Right lobe of liver (tissue), 6 donors: ENCODE measurements at regions not wholly inside any gene's neighbourhood (a gene's known extent, or its start where the extent isn't known, plus 50 kb on each side); places are given as distances from the start of the nearest gene placed in this dataset.

ENCODE experiments used
- ATAC-seq, 4 donors: fragments of 200-7000 bp; cut with Tn5 transposase; one replicate each; pipeline ENCODE4 v1.9.1; 2020; ENCODE audit warnings: mild to moderate bottlenecking in 4 of 4, moderate library complexity in 4 of 4
- DNase-seq, 3 donors: peaks; one replicate each; pipeline ENCODE4 v3.0.0-alpha.2; 2020
- H3K27ac ChIP-seq, 3 donors: fragments of 200-600 bp; one replicate each; pipeline ENCODE4 v1.8.0; 2022
- H3K27me3 ChIP-seq, 2 donors: fragments of 200-600 bp; one replicate each; pipeline ENCODE4 v1.8.0; 2022
- H3K36me3 ChIP-seq, 4 donors: fragments of 200-600 bp; sonication (generic) in 1 of 4; one replicate each; pipeline versions ENCODE4 v1.5.1 to v1.8.0; 2017 to 2022; ENCODE audit warnings: control low read depth in 1 of 4
- H3K4me1 ChIP-seq, 4 donors: fragments of 200-600 bp; sonication (generic) in 1 of 4; one replicate each; pipeline versions ENCODE4 v1.5.1 to v1.8.0; 2017 to 2022; ENCODE audit warnings: control low read depth in 1 of 4
- H3K4me3 ChIP-seq, 3 donors: fragments of 200-600 bp; one replicate each; pipeline ENCODE4 v1.8.0; 2022
- H3K9me3 ChIP-seq, 4 donors: fragments of 200-600 bp; sonication (generic) in 1 of 4; one replicate each; pipeline versions ENCODE4 v1.5.1 to v1.8.0; 2017 to 2022; ENCODE audit warnings: control low read depth in 1 of 4
- CTCF ChIP-seq, 4 donors: fragments of 200-600 bp in 3 of 4; fragments of 450-650 bp in 1 of 4; IDR thresholded peaks; one replicate each; pipeline versions ENCODE4 v1.5.1 to v1.8.0; 2016 to 2022; ENCODE audit warnings: antibody characterized with exemption in 4 of 4, mild to moderate bottlenecking in 2 of 4
- POLR2A ChIP-seq: fragments of 450-650 bp; IDR thresholded peaks from one replicate; pipeline ENCODE4 v1.6.1; 2017; ENCODE audit warnings: antibody characterized with exemption, mild to moderate bottlenecking
- WGBS: methylation state at CpG from one replicate; pipeline ENCODE4 v1.1.6; 2018; ENCODE audit warnings: low coverage, low lambda C conversion rate; ENCODE audit not compliant: insufficient coverage; ENCODE audit errors: missing lambda C conversion rate; 5-methylcytosine and 5-hydroxymethylcytosine counted together
- intact Hi-C, 2 donors: fragments of 100-400 bp; cut with DNase I; formaldehyde crosslinking; loops; one replicate each; pipeline versions ENCODE4 v1.11.2 to v1.14.1; 2022
- donor health status: DM: no; HTN: yes; CAD: no.
- donor health status: DM: no; HTN: no; CAD: no.
- donor health status: DM: no; HTN: no; CAD: no.
- donor health status: DM: no; HTN: yes; CAD: no.
- donor health status: DM: no; HTN: yes; CAD: no.

GRCh38 chr13:80945328-80945727 is 604.4 kb upstream of the SPRY2 start:
- DNase-seq, result peak in 1 of 3 donors; percentile 20
- no peaks in the 10 kb centered on the region for H3K36me3 ChIP-seq
- ATAC-seq, result peak; percentile 41 to 73 (median 50)
- no peaks in the 10 kb centered on the region for H3K9me3 ChIP-seq
- TF ChIP-seq CTCF (IDR thresholded peaks at IDR 0.05) (no peak), POLR2A (no peak)
- H3K4me3 ChIP-seq, result no peak overlapping the region
- no peaks in the 10 kb centered on the region for H3K27me3 ChIP-seq
- intact Hi-C loops, result no loop called here
- H3K4me1 ChIP-seq, result no peaks in the 10 kb centered on the region
- H3K27ac ChIP-seq, result no peak overlapping the region
- 20% methylated on average over 3 of the region's 3 CpGs for WGBS

- H3K4me3 ChIP-seq, result no peak overlapping the region
- no peak for ATAC-seq
- no peaks in the 10 kb centered on the region for H3K36me3 ChIP-seq
- intact Hi-C loops, result no loop called here
- no peaks in the 10 kb centered on the region for H3K9me3 ChIP-seq
- H3K27me3 ChIP-seq, result no peaks in the 10 kb centered on the region
- no peak for DNase-seq
- 50% methylated on average over 2 of the region's 2 CpGs for WGBS
- H3K4me1 ChIP-seq, result no peaks in the 10 kb centered on the region
- TF ChIP-seq POLR2A, result no peak
- TF ChIP-seq CTCF (IDR thresholded peaks at IDR 0.05), result no peak
- no peak overlapping the region for H3K27ac ChIP-seq
Observed at GRCh38 chr13:80939581-80939980, 598.7 kb upstream of the SPRY2 start.

GRCh38 chr13:80931766-80932165 is 590.8 kb upstream of the SPRY2 start:
- TF ChIP-seq CTCF (IDR thresholded peaks at IDR 0.05), result no peak
- TF ChIP-seq POLR2A, result no peak
- no peak overlapping the region for H3K27ac ChIP-seq
- DNase-seq (no peak), ATAC-seq (peak in 2 of 4 donors; percentile 14 to 19)
- no peak overlapping the region for H3K4me3 ChIP-seq
- no peaks in the 10 kb centered on the region for H3K36me3 ChIP-seq
- intact Hi-C loops, result no loop called here
- H3K27me3 ChIP-seq, result no peaks in the 10 kb centered on the region
- 21% methylated on average over 2 of the region's 2 CpGs for WGBS
- no peaks in the 10 kb centered on the region for H3K9me3 ChIP-seq
- H3K4me1 ChIP-seq, result no peaks in the 10 kb centered on the region

GRCh38 chr13:80931118-80931517 is 590.2 kb upstream of the SPRY2 start:
- WGBS, result 56% methylated on average over 1 of the region's 1 CpG
- DNase-seq, result no peak

More at GRCh38 chr13:80931118-80931517, 590.2 kb upstream of the SPRY2 start:
- Histone ChIP-seq H3K4me3 (no peak overlapping the region), H3K36me3 (no peaks in the 10 kb centered on the region), H3K4me1 (no peaks in the 10 kb centered on the region), H3K27ac (no peak overlapping the region), H3K9me3 (no peaks in the 10 kb centered on the region), H3K27me3 (no peaks in the 10 kb centered on the region)
- intact Hi-C loops, result no loop called here
- TF ChIP-seq POLR2A, result no peak
- TF ChIP-seq CTCF (IDR thresholded peaks at IDR 0.05), result no peak
- ATAC-seq, result no peak
